ENCODE measurements at regions not wholly inside any gene's neighbourhood (a gene's known extent, or its start where the extent isn't known, plus 50 kb on each side); places are given as distances from the start of the nearest gene placed in this dataset.

DNA sequence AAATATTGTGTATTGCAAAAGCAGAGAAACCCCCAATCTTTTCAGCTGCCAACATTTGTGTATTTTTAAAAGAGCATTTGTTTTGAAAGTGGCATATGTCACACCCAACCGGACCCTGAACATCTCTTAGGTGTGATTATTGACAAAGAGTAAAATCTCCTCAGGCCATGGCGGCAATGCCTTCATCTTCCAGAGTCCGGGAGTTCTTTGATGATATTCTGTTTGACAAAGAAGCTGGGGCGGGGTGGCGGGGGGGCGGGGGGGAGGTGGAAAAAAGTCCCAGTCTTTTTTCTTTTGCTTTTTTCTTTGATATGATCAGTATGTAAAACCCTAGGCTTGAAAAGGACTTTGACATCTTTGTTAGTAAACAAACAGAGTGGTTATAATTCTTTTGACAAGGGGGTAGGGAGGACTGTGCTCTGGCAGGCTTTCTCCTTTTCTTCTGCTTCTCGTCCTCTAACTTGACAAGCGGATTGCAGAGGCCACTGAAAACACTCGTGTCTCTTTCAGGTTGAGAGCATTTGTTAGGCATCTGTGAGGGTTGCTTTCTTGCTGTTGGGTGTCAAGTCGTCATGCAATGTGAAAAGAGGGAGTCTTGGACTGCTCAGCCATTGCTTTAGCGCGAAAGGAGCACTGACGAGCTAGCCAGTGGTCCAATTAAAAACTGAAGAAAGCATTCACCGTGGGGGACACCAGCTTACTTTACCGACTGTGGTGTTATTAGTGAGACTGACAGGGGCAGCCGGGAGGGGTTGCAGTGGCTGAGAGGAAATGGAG, 243.2 kb downstream of the NSUN3 start:
- no peaks in the 10 kb centered on the region for H3K27me3 ChIP-seq (ENCODE audit: control insufficient read depth, extremely low read depth, insufficient read depth, low read length)
- H3K4me3 ChIP-seq (ENCODE audit: control insufficient read depth in 2 of 3, extremely low read depth in 1 of 3, insufficient read depth in 2 of 3, low read depth in 1 of 3, low read length in 3 of 3), result no peak overlapping the region
- H3K79me2 ChIP-seq (ENCODE audit: control insufficient read depth, insufficient read depth, low read length), result no peaks in the 10 kb centered on the region
- dilution Hi-C loops (cut with MboI; ENCODE audit: extremely low pct_ligation_motif_present, low sequenced_read_pairs), result no loop called here
- no peak overlapping the region for H3K9ac ChIP-seq (ENCODE audit: control insufficient read depth, extremely low read depth, insufficient read depth, low read length)
- H3K9me1 ChIP-seq (ENCODE audit: control insufficient read depth, extremely low read depth, insufficient read depth, low read length), result no peaks in the 10 kb centered on the region
- H2AFZ ChIP-seq (ENCODE audit: control insufficient read depth, low read length), result no peak overlapping the region
- FAIRE-seq, result no peak
- H4K20me1 ChIP-seq (ENCODE audit: control insufficient read depth, extremely low read depth, insufficient read depth, low read length), result no peaks in the 10 kb centered on the region
- no peaks in the 10 kb centered on the region for H3K4me1 ChIP-seq (ENCODE audit: control insufficient read depth, extremely low read depth, insufficient read depth, low read length)
- TF ChIP-seq EZH2 (IDR thresholded peaks at IDR 0.05; ENCODE audit: low read length) (no peak), CTCF (optimal IDR thresholded peaks at IDR 0.05 in 1 of 3, IDR thresholded peaks at IDR 0.05 in 1 of 3, conservative IDR thresholded peaks at IDR 0.05 in 1 of 3; ENCODE audit: extremely low read depth in 1 of 3, insufficient read depth in 2 of 3, low read length in 3 of 3) (no peak)
- no peaks in the 10 kb centered on the region for H3K36me3 ChIP-seq (ENCODE audit: control insufficient read depth in 2 of 2, extremely low read depth in 1 of 2, insufficient read depth in 2 of 2, low read length in 2 of 2)
- no peak for DNase-seq (ENCODE audit: low read depth, low spot score)
- no peaks in the 10 kb centered on the region for H3K9me3 ChIP-seq (ENCODE audit: control insufficient read depth, low read depth, low read length)
- H3K4me2 ChIP-seq (ENCODE audit: control insufficient read depth, extremely low read depth, insufficient read depth, low read depth, low read length), result no peak overlapping the region
- H3K27ac ChIP-seq (ENCODE audit: control insufficient read depth, insufficient read depth, low read length), result no peak overlapping the region

- H3K9me1 ChIP-seq (ENCODE audit: control insufficient read depth, extremely low read depth, insufficient read depth, low read length), result no peaks in the 10 kb centered on the region
- H3K4me1 ChIP-seq (ENCODE audit: control insufficient read depth, extremely low read depth, insufficient read depth, low read length), result no peaks in the 10 kb centered on the region
- H3K27ac ChIP-seq (ENCODE audit: control insufficient read depth, insufficient read depth, low read length), result no peak overlapping the region
- no peaks in the 10 kb centered on the region for H3K79me2 ChIP-seq (ENCODE audit: control insufficient read depth, insufficient read depth, low read length)
- H3K27me3 ChIP-seq (ENCODE audit: control insufficient read depth, extremely low read depth, insufficient read depth, low read length), result no peaks in the 10 kb centered on the region
- no peaks in the 10 kb centered on the region for H4K20me1 ChIP-seq (ENCODE audit: control insufficient read depth, extremely low read depth, insufficient read depth, low read length)
- FAIRE-seq (no peak), DNase-seq (ENCODE audit: low read depth, low spot score) (no peak)
- no peaks in the 10 kb centered on the region for H3K36me3 ChIP-seq (ENCODE audit: control insufficient read depth in 2 of 2, extremely low read depth in 1 of 2, insufficient read depth in 2 of 2, low read length in 2 of 2)
- no peak overlapping the region for H3K4me2 ChIP-seq (ENCODE audit: control insufficient read depth, extremely low read depth, insufficient read depth, low read depth, low read length)
- no peak for TF ChIP-seq CTCF (optimal IDR thresholded peaks at IDR 0.05 in 1 of 3, IDR thresholded peaks at IDR 0.05 in 1 of 3, conservative IDR thresholded peaks at IDR 0.05 in 1 of 3; ENCODE audit: extremely low read depth in 1 of 3, insufficient read depth in 2 of 3, low read length in 3 of 3)
- TF ChIP-seq EZH2 (IDR thresholded peaks at IDR 0.05; ENCODE audit: low read length), result no peak
- no peaks in the 10 kb centered on the region for H3K9me3 ChIP-seq (ENCODE audit: control insufficient read depth, low read depth, low read length)
- H3K9ac ChIP-seq (ENCODE audit: control insufficient read depth, extremely low read depth, insufficient read depth, low read length), result no peak overlapping the region
- H3K4me3 ChIP-seq (ENCODE audit: control insufficient read depth in 2 of 3, extremely low read depth in 1 of 3, insufficient read depth in 2 of 3, low read depth in 1 of 3, low read length in 3 of 3), result no peak overlapping the region
- no peak overlapping the region for H2AFZ ChIP-seq (ENCODE audit: control insufficient read depth, low read length)
- dilution Hi-C loops (cut with MboI; ENCODE audit: extremely low pct_ligation_motif_present, low sequenced_read_pairs), result no loop called here
Observed at GRCh38 chr3:94307588-94307987, 244.7 kb downstream of the NSUN3 start.

All from keratinocyte (primary cell).